ENCODE measurements at regions not wholly inside any gene's neighbourhood (a gene's known extent, or its start where the extent isn't known, plus 50 kb on each side); places are given as distances from the start of the nearest gene placed in this dataset.
A peak's percentile ranks its signal among the peaks of the same experiment; 100 is the strongest.

DNA sequence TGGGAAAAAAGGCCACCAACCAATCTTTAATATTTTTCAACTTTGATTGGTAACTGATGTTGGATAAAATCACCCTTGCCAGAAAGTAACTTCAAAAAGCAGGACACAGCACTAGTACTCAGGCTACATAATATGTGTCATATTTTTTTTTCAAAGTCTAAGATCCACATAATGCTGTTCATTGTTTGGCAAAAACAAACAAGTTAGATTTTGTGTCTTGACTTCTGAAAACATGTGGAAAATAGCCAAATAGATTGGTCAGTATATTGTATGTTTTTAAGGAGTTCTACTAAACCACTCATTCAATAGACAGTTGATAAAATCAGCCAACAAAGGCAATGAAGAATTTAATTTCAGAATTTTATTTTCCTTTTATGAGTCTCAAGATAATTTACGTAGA lies 111.7 kb upstream of the CCDC54 start:
- TF ChIP-seq, protein P1, sequence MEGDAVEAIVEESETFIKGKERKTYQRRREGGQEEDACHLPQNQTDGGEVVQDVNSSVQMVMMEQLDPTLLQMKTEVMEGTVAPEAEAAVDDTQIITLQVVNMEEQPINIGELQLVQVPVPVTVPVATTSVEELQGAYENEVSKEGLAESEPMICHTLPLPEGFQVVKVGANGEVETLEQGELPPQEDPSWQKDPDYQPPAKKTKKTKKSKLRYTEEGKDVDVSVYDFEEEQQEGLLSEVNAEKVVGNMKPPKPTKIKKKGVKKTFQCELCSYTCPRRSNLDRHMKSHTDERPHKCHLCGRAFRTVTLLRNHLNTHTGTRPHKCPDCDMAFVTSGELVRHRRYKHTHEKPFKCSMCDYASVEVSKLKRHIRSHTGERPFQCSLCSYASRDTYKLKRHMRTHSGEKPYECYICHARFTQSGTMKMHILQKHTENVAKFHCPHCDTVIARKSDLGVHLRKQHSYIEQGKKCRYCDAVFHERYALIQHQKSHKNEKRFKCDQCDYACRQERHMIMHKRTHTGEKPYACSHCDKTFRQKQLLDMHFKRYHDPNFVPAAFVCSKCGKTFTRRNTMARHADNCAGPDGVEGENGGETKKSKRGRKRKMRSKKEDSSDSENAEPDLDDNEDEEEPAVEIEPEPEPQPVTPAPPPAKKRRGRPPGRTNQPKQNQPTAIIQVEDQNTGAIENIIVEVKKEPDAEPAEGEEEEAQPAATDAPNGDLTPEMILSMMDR (IDR thresholded peaks at IDR 0.05; ENCODE audit: low read depth, low read length), result no peak
- no peak for DNase-seq (ENCODE audit: extremely low read depth, low read depth)

DNA sequence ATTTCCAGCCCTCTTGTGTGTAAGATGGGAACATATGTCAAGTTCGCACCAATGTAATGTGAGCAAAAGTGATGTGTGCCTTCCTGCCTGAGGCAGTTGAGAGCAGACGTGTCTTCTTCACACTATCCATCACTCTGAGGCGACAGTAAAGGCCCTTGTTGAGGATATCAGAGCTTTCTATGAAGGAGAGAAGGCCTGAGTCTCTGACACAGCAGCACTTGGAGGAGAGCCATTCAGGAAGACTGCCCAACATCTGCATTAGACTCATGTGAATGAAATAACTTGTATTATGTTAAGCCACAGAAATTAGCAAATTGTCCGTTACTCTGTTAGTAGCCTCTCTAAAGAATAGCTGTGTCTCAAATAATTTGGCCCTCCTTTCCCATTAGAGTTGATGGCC lies 108.8 kb upstream of the CCDC54 start:
- DNase-seq (ENCODE audit: extremely low read depth, low read depth), result no peak
- TF ChIP-seq, protein P1 (IDR thresholded peaks at IDR 0.05; ENCODE audit: low read depth, low read length), result no peak

DNA sequence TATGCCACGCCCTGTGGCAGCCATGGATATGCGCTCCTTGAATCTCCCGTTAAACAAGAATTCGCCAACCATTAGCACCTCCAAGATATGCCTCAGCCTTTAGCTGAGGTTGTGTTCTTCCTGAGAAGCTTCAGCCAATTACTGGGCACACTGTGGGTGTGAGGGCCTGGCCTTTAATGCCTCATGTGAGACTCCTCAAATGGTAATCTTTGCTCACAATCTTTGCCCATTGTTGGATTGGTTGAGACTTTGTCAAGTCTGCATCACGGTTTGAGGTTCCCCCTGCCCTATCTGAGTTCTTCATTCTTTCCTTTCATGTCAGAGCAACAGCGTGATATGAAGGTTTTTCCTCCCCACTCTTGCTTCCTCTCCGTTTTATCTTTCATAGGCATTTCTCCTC lies 108.1 kb upstream of the CCDC54 start:
- DNase-seq (ENCODE audit: extremely low read depth, low read depth), result no peak
- TF ChIP-seq, protein P1 (IDR thresholded peaks at IDR 0.05; ENCODE audit: low read depth, low read length), result no peak

DNA sequence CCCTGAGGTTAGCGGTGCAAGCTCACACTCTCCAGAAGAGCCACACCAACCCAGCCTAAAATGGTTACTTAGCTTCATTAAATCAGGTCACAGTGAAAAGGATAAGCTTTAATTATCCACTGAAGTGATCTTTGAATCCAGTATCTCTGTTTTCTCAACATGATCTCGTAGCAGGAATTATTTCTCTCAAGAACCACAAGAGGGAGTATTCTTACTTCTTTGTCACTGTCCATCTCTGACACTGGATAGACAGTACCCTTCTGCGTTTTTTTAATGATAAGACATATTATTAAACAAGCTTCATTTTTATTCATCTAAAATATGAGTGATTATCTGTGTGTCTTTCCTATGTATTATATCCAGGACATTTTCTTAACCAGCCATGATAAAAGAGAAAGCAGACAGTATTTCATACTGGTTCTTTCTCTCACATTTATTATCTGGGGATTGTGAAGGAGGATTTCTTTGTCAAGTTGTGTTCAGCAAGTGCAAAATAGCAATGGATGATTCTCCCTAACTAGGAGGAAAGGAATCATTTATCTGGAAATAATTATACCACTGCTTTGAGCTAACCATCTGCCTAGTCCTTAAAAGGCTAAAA lies 105.4 kb upstream of the CCDC54 start:
- DNase-seq (ENCODE audit: extremely low read depth, low read depth), result peak; percentile 18
- TF ChIP-seq, protein P1 (IDR thresholded peaks at IDR 0.05; ENCODE audit: low read depth, low read length), result peak; percentile 60

DNA sequence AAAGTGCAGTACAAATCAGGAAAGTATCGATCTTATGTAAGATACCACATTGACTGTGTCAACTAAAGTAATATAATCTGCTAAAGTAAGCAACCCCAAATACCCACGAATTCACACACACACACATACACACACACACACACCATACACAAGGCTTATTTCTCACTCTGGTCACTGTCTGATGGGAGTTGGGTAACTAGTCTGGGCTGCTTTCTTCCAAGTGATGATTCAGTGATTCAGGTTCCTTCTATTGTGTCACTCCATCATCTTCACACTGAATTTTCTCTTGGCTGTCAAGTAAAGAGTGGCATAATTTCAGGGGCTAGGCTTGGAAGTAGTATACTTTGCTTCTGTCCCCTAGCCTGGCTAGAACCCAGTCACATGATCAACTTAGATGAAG lies 104.8 kb upstream of the CCDC54 start:
- TF ChIP-seq, protein P1 (IDR thresholded peaks at IDR 0.05; ENCODE audit: low read depth, low read length), result no peak
- no peak for DNase-seq (ENCODE audit: extremely low read depth, low read depth)

DNA sequence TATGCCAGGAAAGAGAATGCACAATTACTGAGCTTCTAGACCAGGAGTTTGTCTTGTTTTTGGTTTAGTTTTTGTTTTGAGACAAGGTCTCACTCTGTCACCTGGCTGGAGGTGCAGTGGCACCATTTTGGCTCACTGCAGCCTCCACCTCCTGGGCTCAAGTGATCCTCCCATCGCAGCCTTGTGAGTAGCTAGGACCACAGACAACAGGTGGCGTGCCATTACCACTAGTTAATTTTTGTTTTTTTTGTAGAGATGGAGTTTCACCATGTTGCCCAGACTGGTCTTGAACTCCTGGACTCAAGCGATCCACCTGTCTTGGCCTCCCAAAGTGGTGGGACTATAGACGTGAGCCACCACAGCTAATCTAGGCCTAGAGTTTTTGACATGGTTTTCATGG lies 104.4 kb upstream of the CCDC54 start:
- TF ChIP-seq, protein P1 (IDR thresholded peaks at IDR 0.05; ENCODE audit: low read depth, low read length), result no peak
- no peak for DNase-seq (ENCODE audit: extremely low read depth, low read depth)

DNA sequence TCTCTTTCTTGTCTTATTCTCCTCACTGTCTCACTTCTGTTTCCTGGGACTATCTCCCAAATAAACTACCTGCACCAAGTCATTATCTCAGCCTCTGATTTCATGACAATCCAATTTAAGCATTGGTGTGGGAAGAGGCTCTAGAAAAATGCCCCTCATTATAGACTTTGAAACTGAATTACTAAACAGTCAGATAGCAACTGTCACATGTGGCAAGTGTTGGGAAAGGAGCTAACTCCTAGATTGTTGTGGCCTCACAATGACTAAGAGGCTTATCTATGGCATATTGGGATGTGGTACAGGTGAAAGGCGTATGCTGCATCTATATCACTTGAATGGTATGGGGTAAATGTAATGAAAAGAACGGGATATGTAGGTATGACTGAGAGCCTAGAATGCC lies 103.5 kb upstream of the CCDC54 start:
- TF ChIP-seq, protein P1 (IDR thresholded peaks at IDR 0.05; ENCODE audit: low read depth, low read length), result no peak
- DNase-seq (ENCODE audit: extremely low read depth, low read depth), result no peak
